ENCODE measurements at regions not wholly inside any gene's neighbourhood (a gene's known extent, or its start where the extent isn't known, plus 50 kb on each side); places are given as distances from the start of the nearest gene placed in this dataset.

- TF ChIP-seq POLR2AphosphoS5 (IDR thresholded peaks at IDR 0.05; ENCODE audit: low read depth, low read length), result no peak
- no peak for TF ChIP-seq POLR2A (IDR thresholded peaks at IDR 0.05; ENCODE audit: low read depth, low read length)
- no peak for TF ChIP-seq TAF1 (IDR thresholded peaks at IDR 0.05; ENCODE audit: borderline replicate concordance, low read depth, low read length)
Observed at GRCh38 chr13:76724421-76724820, 161.8 kb downstream of the KCTD12 start.
